ENCODE measurements at regions not wholly inside any gene's neighbourhood (a gene's known extent, or its start where the extent isn't known, plus 50 kb on each side); places are given as distances from the start of the nearest gene placed in this dataset.

DNA sequence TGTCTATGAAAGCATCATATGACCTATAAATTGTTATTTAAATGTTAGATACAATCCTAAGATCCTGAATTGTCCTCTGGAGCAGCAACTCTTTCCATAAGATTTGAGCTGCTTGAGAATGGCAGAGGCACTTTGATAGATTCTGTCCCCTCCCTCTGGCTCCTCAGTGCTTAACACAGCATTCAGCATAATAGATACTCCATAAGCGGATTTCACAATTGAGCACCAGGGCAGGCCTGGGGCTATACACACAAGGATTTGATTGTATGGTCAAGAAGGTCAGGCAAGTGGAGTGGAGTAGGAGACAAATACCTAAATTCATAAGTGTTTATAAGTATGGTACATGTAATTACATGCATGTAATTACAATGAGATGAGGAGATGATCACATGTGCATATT is 96.3 kb downstream of the FOXD1 start:
- H4K20me1 ChIP-seq (ENCODE audit: insufficient read depth), result no peaks in the 10 kb centered on the region
- no peak overlapping the region for H2AFZ ChIP-seq (ENCODE audit: low read depth)
- no peak overlapping the region for H3K9ac ChIP-seq
- H3K4me3 ChIP-seq (IDR thresholded peaks at IDR 0.05; ENCODE audit: insufficient read depth, low read depth, low read length), result no peak overlapping the region
- no peak for TF ChIP-seq CTCF (conservative IDR thresholded peaks at IDR 0.05; ENCODE audit: low read depth, low read length)
- no peak overlapping the region for H3K4me2 ChIP-seq
- H3K27me3 ChIP-seq (ENCODE audit: insufficient read depth, low read depth), result no peaks in the 10 kb centered on the region
- no peaks in the 10 kb centered on the region for H3K36me3 ChIP-seq (ENCODE audit: insufficient read depth)
- no peak overlapping the region for H3K27ac ChIP-seq
- H3K79me2 ChIP-seq (ENCODE audit: insufficient read depth, low read depth), result no peaks in the 10 kb centered on the region
- no peaks in the 10 kb centered on the region for H3K4me1 ChIP-seq (ENCODE audit: low read depth, poor library complexity, severe bottlenecking)

DNA sequence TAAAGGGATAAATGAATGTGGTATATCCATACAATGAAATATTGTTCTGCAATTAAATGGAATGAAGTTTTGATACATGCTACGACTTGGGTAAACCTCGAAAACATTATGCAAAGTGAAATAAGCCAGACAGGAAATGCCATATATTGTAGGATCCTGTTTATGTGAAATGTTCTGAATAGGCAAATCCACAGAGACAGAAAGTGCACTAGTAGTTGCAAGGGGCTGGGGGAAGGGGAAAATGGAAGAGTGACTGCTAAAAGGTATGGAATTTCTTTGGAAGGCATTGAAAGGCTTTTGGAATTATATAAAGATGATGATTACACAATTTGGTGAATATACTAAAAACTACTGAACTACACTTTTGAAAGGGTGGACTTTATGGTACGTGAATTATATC is 97.0 kb downstream of the FOXD1 start:
- H4K20me1 ChIP-seq (ENCODE audit: insufficient read depth), result no peaks in the 10 kb centered on the region
- H3K27ac ChIP-seq, result no peak overlapping the region
- H3K4me3 ChIP-seq (IDR thresholded peaks at IDR 0.05; ENCODE audit: insufficient read depth, low read depth, low read length), result no peak overlapping the region
- H2AFZ ChIP-seq (ENCODE audit: low read depth), result no peak overlapping the region
- H3K36me3 ChIP-seq (ENCODE audit: insufficient read depth), result no peaks in the 10 kb centered on the region
- H3K9ac ChIP-seq, result no peak overlapping the region
- H3K27me3 ChIP-seq (ENCODE audit: insufficient read depth, low read depth), result no peaks in the 10 kb centered on the region
- no peaks in the 10 kb centered on the region for H3K79me2 ChIP-seq (ENCODE audit: insufficient read depth, low read depth)
- TF ChIP-seq CTCF (conservative IDR thresholded peaks at IDR 0.05; ENCODE audit: low read depth, low read length), result no peak
- H3K4me1 ChIP-seq (ENCODE audit: low read depth, poor library complexity, severe bottlenecking), result no peaks in the 10 kb centered on the region
- no peak overlapping the region for H3K4me2 ChIP-seq

DNA sequence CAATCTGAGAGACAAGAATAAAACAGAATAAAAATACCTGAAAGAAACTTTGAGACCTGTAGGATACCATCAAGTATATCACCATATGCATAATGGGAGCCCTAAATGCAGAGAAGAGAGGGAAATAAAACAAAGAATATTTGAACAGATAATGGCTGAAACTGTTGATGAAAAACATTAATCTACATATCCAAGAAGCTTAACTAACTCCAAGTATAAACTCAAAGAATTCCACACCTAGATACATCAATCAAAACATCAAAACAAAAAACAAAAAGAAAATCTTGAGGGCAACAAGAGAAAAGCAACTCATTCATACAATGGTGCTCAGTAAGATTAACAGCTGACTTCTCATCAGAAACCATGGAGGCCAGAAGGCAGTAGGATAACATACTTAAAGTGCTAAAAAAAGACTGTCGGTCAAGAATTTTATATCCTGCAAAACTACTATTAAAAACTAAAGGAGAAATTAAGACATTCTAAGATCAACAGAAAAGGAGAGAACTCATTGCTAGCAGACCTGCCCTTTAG is 101.6 kb downstream of the FOXD1 start:
- Histone ChIP-seq H3K4me1 (ENCODE audit: low read depth, poor library complexity, severe bottlenecking) (no peaks in the 10 kb centered on the region), H4K20me1 (ENCODE audit: insufficient read depth) (no peaks in the 10 kb centered on the region), H3K36me3 (ENCODE audit: insufficient read depth) (no peaks in the 10 kb centered on the region), H3K4me2 (no peak overlapping the region), H3K27me3 (ENCODE audit: insufficient read depth, low read depth) (no peaks in the 10 kb centered on the region), H3K79me2 (ENCODE audit: insufficient read depth, low read depth) (no peaks in the 10 kb centered on the region), H3K9ac (no peak overlapping the region), H3K27ac (no peak overlapping the region), H2AFZ (ENCODE audit: low read depth) (no peak overlapping the region), H3K4me3 (IDR thresholded peaks at IDR 0.05; ENCODE audit: insufficient read depth, low read depth, low read length) (no peak overlapping the region)
- no peak for TF ChIP-seq CTCF (conservative IDR thresholded peaks at IDR 0.05; ENCODE audit: low read depth, low read length)

- no peak overlapping the region for H3K9ac ChIP-seq
- no peaks in the 10 kb centered on the region for H3K79me2 ChIP-seq (ENCODE audit: insufficient read depth, low read depth)
- no peak overlapping the region for H3K4me2 ChIP-seq
- no peak overlapping the region for H3K4me3 ChIP-seq (IDR thresholded peaks at IDR 0.05; ENCODE audit: insufficient read depth, low read depth, low read length)
- no peaks in the 10 kb centered on the region for H3K27me3 ChIP-seq (ENCODE audit: insufficient read depth, low read depth)
- TF ChIP-seq CTCF (conservative IDR thresholded peaks at IDR 0.05; ENCODE audit: low read depth, low read length), result no peak
- H3K27ac ChIP-seq, result no peak overlapping the region
- no peaks in the 10 kb centered on the region for H4K20me1 ChIP-seq (ENCODE audit: insufficient read depth)
- H3K4me1 ChIP-seq (ENCODE audit: low read depth, poor library complexity, severe bottlenecking), result no peaks in the 10 kb centered on the region
- no peaks in the 10 kb centered on the region for H3K36me3 ChIP-seq (ENCODE audit: insufficient read depth)
- H2AFZ ChIP-seq (ENCODE audit: low read depth), result no peak overlapping the region
These were observed 103.7 kb downstream of the FOXD1 start for GRCh38 chr5:73344835-73345234.
